ENCODE measurements at regions not wholly inside any gene's neighbourhood (a gene's known extent, or its start where the extent isn't known, plus 50 kb on each side); places are given as distances from the start of the nearest gene placed in this dataset.
"Not testable (repeated sequence)": the region's sequence is repeated elsewhere in the genome, so short reads cannot be mapped to it uniquely, and the experiment has no call there.

GRCh38 chr7:145718129-145718528 is 398.5 kb upstream of the CNTNAP2 start:
- no peaks in the 10 kb centered on the region for H3K36me3 Mint-ChIP-seq (ENCODE audit: low read depth)
- peaks cover 4% of the 10 kb centered on the region for H3K27me3 Mint-ChIP-seq (ENCODE audit: low read depth, poor library complexity)

GRCh38 chr7:145700488-145700887 is 416.1 kb upstream of the CNTNAP2 start:
- Mint-ChIP-seq H3K27me3 (ENCODE audit: low read depth, poor library complexity) (no peaks in the 10 kb centered on the region), H3K4me1 (no peaks in the 10 kb centered on the region), H3K36me3 (ENCODE audit: low read depth) (no peaks in the 10 kb centered on the region), H3K4me3 (no peak overlapping the region), H3K27ac (no peak overlapping the region), H3K9me3 (no peaks in the 10 kb centered on the region)
- TF ChIP-seq CTCF (IDR thresholded peaks at IDR 0.05) = no peak
- no peak for DNase-seq

More at GRCh38 chr7:145718129-145718528, 398.5 kb upstream of the CNTNAP2 start:
- Mint-ChIP-seq H3K9me3 (no peaks in the 10 kb centered on the region), H3K27ac (no peak overlapping the region), H3K4me3 (no peak overlapping the region), H3K4me1 (no peaks in the 10 kb centered on the region)
- no peak for TF ChIP-seq CTCF (IDR thresholded peaks at IDR 0.05)
- DNase-seq = peak; percentile 12

GRCh38 chr7:145698526-145699262 is 417.9 kb upstream of the CNTNAP2 start:
- no peaks in the 10 kb centered on the region for H3K27me3 Mint-ChIP-seq (ENCODE audit: low read depth, poor library complexity)
- no peak for TF ChIP-seq CTCF (IDR thresholded peaks at IDR 0.05)
- DNase-seq = no peak
- no peaks in the 10 kb centered on the region for H3K9me3 Mint-ChIP-seq
- no peaks in the 10 kb centered on the region for H3K4me1 Mint-ChIP-seq
- no peak overlapping the region for H3K27ac Mint-ChIP-seq
- no peak overlapping the region for H3K4me3 Mint-ChIP-seq
- H3K36me3 Mint-ChIP-seq (ENCODE audit: low read depth) = no peaks in the 10 kb centered on the region

- H3K36me3 Mint-ChIP-seq (ENCODE audit: low read depth); H3K9me3 Mint-ChIP-seq; H3K4me1 Mint-ChIP-seq; H3K27me3 Mint-ChIP-seq (ENCODE audit: low read depth, poor library complexity); DNase-seq; H3K4me3 Mint-ChIP-seq; H3K27ac Mint-ChIP-seq: not testable (repeated sequence)
Measured at GRCh38 chr7:145697412-145698107, 419.0 kb upstream of the CNTNAP2 start.

GRCh38 chr7:145696071-145696470 is 420.5 kb upstream of the CNTNAP2 start:
- peaks cover 13% of the 10 kb centered on the region for H3K4me1 Mint-ChIP-seq
- no peaks in the 10 kb centered on the region for H3K9me3 Mint-ChIP-seq
- H3K27me3 Mint-ChIP-seq (ENCODE audit: low read depth, poor library complexity) = no peaks in the 10 kb centered on the region
- H3K27ac Mint-ChIP-seq = no peak overlapping the region
- DNase-seq = no peak
- H3K4me3 Mint-ChIP-seq = no peak overlapping the region
- no peaks in the 10 kb centered on the region for H3K36me3 Mint-ChIP-seq (ENCODE audit: low read depth)
- TF ChIP-seq CTCF (IDR thresholded peaks at IDR 0.05) = no peak

- peak overlapping the region; percentile 93 for H3K27ac Mint-ChIP-seq
- no peaks in the 10 kb centered on the region for H3K9me3 Mint-ChIP-seq
- no peak for TF ChIP-seq CTCF (IDR thresholded peaks at IDR 0.05)
- no peak overlapping the region for H3K4me3 Mint-ChIP-seq
- no peaks in the 10 kb centered on the region for H3K27me3 Mint-ChIP-seq (ENCODE audit: low read depth, poor library complexity)
- DNase-seq = no peak
- peaks cover 13% of the 10 kb centered on the region for H3K4me1 Mint-ChIP-seq
- H3K36me3 Mint-ChIP-seq (ENCODE audit: low read depth) = no peaks in the 10 kb centered on the region
Measured at GRCh38 chr7:145692237-145692950, 424.2 kb upstream of the CNTNAP2 start.

All from nephron progenitor cell (in vitro differentiated cells).